Fibroblast of the aortic adventitia (primary cell): ENCODE measurements at regions not wholly inside any gene's neighbourhood (a gene's known extent, or its start where the extent isn't known, plus 50 kb on each side); places are given as distances from the start of the nearest gene placed in this dataset.

Experiments
- DNase-seq: peaks from one replicate; pipeline ENCODE4 v3.0.0-alpha.2; 2010; ENCODE audit warnings: low read depth
- H3K4me3 ChIP-seq: 2 replicates; pipeline ENCODE4 v1.5.1; 2011; ENCODE audit warnings: low read depth, mild to moderate bottlenecking, control low read depth, low read length, moderate library complexity
- CTCF ChIP-seq: IDR thresholded peaks from 2 replicates; pipeline ENCODE4 v1.5.1; 2011; ENCODE audit warnings: mild to moderate bottlenecking, low read length, control low read depth, inconsistent platforms; ENCODE audit not compliant: insufficient read depth

- DNase-seq, result no peak
- H3K4me3 ChIP-seq, result no peak overlapping the region
- TF ChIP-seq CTCF, result no peak
Observed at GRCh38 chr16:5504064-5504781, 406.6 kb upstream of the EEF2KMT start.

- no peak overlapping the region for H3K4me3 ChIP-seq
- DNase-seq, result no peak
- TF ChIP-seq CTCF, result no peak
Observed at GRCh38 chr16:5502944-5503343, 405.3 kb upstream of the EEF2KMT start.

- no peak overlapping the region for H3K4me3 ChIP-seq
- no peak for DNase-seq
- no peak for TF ChIP-seq CTCF
Observed at GRCh38 chr16:5502467-5502869, 404.9 kb upstream of the EEF2KMT start.

- TF ChIP-seq CTCF, result no peak
Observed at GRCh38 chr16:5500526-5500925, 402.9 kb upstream of the EEF2KMT start.

GRCh38 chr16:5498562-5498961 lies 401.0 kb upstream of the EEF2KMT start:
- no peak overlapping the region for H3K4me3 ChIP-seq
- no peak for TF ChIP-seq CTCF
- no peak for DNase-seq

More at GRCh38 chr16:5500526-5500925, 402.9 kb upstream of the EEF2KMT start:
- no peak for DNase-seq
- no peak overlapping the region for H3K4me3 ChIP-seq

GRCh38 chr16:5496013-5496412 lies 398.4 kb upstream of the EEF2KMT start:
- H3K4me3 ChIP-seq, result no peak overlapping the region
- no peak for TF ChIP-seq CTCF
- no peak for DNase-seq

- no peak overlapping the region for H3K4me3 ChIP-seq
- peak; percentile 10 for TF ChIP-seq CTCF
- no peak for DNase-seq
Observed at GRCh38 chr16:5490499-5490898, 392.9 kb upstream of the EEF2KMT start.
